ENCODE measurements at regions not wholly inside any gene's neighbourhood (a gene's known extent, or its start where the extent isn't known, plus 50 kb on each side); places are given as distances from the start of the nearest gene placed in this dataset.
"Not testable (repeated sequence)": the region's sequence is repeated elsewhere in the genome, so short reads cannot be mapped to it uniquely, and the experiment has no call there.

GRCh38 chr1:182301467-182302198, 90.0 kb downstream of the GLUL start:
- no peak overlapping the region for H3K27ac ChIP-seq
- TF ChIP-seq ZFX (IDR thresholded peaks at IDR 0.05; ENCODE audit: borderline replicate concordance), result no peak
- no peak for TF ChIP-seq CTCF (IDR thresholded peaks at IDR 0.05)

GRCh38 chr1:182301026-182301436, 90.6 kb downstream of the GLUL start:
- no peak overlapping the region for H3K27ac ChIP-seq
- TF ChIP-seq CTCF (IDR thresholded peaks at IDR 0.05), result no peak
- TF ChIP-seq ZFX (IDR thresholded peaks at IDR 0.05; ENCODE audit: borderline replicate concordance), result no peak

- no peak overlapping the region for H3K27ac ChIP-seq
- TF ChIP-seq CTCF (IDR thresholded peaks at IDR 0.05), result no peak
- no peak for TF ChIP-seq ZFX (IDR thresholded peaks at IDR 0.05; ENCODE audit: borderline replicate concordance)
Measured at GRCh38 chr1:182299728-182300616, 91.6 kb downstream of the GLUL start.

GRCh38 chr1:182299054-182299727, 92.4 kb downstream of the GLUL start:
- not testable (repeated sequence) for H3K27ac ChIP-seq

DNA sequence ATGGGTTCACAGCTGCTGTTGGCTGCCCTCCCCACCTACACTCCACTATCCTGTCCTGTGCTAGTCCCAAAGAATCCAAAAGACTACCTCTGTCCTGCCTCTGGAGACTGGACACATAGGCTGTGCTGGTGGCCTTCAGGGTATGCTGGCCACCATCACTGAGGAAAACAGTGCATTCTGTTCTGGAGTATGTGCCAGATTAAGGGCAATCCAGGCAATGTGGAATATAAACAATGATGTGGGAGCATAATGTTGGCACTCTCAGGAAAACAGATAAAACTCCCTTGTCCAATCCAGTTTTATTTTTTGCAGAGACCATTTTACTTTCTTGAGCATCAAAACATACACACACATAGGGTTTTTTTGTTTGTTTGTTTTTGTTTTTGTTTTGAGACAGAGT, 94.3 kb downstream of the GLUL start:
- no peak overlapping the region for H3K27ac ChIP-seq
- TF ChIP-seq CTCF (IDR thresholded peaks at IDR 0.05), result no peak

DNA sequence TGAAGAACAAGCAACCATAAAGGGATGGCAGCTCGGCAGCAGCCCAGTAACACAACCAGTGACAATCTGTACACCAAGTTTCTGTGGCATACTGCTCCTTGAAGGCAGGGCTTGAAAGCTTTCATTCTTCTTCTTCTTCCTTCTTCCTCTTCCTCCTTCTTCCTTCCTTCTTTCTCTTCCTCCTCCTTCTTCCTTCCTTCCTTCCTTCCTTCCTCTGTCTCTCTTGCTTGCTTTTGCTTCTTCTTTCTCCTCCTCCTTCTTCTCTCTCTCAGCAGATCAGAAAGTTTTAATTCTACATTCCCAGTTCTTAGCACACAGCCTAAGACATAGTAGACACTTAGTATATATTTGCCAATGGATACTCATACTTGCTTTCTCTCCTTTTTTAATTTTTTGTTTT, 95.9 kb downstream of the GLUL start:
- TF ChIP-seq ZFX (IDR thresholded peaks at IDR 0.05; ENCODE audit: borderline replicate concordance), result no peak
- no peak for TF ChIP-seq CTCF (IDR thresholded peaks at IDR 0.05)
- H3K27ac ChIP-seq, result no peak overlapping the region

GRCh38 chr1:182293119-182293589, 98.4 kb downstream of the GLUL start:
- no peak overlapping the region for H3K27ac ChIP-seq
- no peak for TF ChIP-seq CTCF (IDR thresholded peaks at IDR 0.05)
- TF ChIP-seq ZFX (IDR thresholded peaks at IDR 0.05; ENCODE audit: borderline replicate concordance), result no peak
